ENCODE measurements at regions not wholly inside any gene's neighbourhood (a gene's known extent, or its start where the extent isn't known, plus 50 kb on each side); places are given as distances from the start of the nearest gene placed in this dataset.
"Not testable (repeated sequence)": the region's sequence is repeated elsewhere in the genome, so short reads cannot be mapped to it uniquely, and the experiment has no call there.

DNA sequence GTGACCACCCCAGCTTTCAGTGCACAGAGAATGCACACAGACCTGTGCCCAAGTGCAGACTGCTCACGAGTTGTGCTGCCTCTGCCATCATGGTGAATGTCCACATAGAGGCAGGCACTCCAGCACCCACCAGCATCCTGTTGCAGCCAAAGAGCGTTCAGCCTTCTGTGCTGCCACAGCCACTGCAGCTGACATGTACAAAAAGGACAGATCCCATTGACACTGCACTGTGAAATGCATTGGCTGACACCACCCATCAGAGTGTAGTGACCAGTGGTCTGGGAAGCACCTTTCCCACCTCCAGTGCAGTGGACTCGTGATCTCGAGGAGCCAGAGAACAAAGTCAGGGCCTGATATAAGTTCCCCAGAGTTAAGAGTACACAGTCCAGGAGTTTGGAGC lies 260.3 kb downstream of the RAP2B start (continued):
- TF ChIP-seq, protein P1, sequence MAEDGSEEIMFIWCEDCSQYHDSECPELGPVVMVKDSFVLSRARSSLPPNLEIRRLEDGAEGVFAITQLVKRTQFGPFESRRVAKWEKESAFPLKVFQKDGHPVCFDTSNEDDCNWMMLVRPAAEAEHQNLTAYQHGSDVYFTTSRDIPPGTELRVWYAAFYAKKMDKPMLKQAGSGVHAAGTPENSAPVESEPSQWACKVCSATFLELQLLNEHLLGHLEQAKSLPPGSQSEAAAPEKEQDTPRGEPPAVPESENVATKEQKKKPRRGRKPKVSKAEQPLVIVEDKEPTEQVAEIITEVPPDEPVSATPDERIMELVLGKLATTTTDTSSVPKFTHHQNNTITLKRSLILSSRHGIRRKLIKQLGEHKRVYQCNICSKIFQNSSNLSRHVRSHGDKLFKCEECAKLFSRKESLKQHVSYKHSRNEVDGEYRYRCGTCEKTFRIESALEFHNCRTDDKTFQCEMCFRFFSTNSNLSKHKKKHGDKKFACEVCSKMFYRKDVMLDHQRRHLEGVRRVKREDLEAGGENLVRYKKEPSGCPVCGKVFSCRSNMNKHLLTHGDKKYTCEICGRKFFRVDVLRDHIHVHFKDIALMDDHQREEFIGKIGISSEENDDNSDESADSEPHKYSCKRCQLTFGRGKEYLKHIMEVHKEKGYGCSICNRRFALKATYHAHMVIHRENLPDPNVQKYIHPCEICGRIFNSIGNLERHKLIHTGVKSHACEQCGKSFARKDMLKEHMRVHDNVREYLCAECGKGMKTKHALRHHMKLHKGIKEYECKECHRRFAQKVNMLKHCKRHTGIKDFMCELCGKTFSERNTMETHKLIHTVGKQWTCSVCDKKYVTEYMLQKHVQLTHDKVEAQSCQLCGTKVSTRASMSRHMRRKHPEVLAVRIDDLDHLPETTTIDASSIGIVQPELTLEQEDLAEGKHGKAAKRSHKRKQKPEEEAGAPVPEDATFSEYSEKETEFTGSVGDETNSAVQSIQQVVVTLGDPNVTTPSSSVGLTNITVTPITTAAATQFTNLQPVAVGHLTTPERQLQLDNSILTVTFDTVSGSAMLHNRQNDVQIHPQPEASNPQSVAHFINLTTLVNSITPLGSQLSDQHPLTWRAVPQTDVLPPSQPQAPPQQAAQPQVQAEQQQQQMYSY (CRISPR knock-in tag; IDR thresholded peaks at IDR 0.05) = no peak

DNA sequence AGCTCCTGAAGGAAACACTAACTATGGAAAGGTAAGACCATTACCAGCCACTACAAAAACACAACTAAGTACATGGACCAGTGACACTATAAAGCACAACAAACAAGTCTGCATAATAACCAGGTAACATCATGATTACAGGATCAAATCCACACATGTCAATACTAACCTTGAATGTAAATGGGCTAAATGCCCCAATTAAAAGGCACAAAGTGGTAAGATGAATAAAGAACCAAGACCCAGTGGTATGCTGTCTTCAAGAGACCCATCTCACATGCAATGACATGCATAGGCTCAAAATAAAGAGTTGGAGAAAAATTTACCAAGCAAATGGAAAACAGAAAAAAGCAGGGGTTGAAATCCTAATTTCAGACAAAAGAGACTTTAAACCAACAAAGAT lies 261.8 kb downstream of the RAP2B start:
- H3K27me3 ChIP-seq (replicated peaks in 1 of 2; ENCODE audit: control insufficient read depth in 2 of 2, insufficient read depth in 2 of 2, low read length in 1 of 2); FAIRE-seq: not testable (repeated sequence)

DNA sequence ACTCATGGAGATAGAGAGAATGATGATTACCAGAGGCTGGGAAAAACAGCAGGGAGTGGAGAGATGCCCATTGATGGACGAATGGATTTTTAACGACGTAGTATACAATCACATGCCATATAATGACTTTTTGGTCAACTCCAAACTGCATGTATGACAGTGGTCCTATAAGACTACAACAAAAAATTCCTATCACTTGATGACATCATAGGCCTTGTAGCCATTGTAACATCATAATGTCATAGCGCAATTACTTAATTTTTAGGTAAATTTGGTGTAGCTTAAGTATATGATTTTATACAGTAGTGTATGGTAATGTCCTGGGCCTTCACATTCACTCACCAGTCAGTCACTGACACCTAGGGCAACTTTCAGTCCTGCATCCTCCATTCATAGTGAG lies 264.3 kb downstream of the RAP2B start:
- no peaks in the 10 kb centered on the region for H3K79me2 ChIP-seq (ENCODE audit: control insufficient read depth, insufficient read depth, low read length)
- DNase-seq (ENCODE audit: low read depth, low spot score) = no peak
- H3K4me3 ChIP-seq = no peak overlapping the region
- FAIRE-seq = peak; percentile 7
- H3K4me2 ChIP-seq (ENCODE audit: control insufficient read depth, insufficient read depth) = no peak overlapping the region
- no peaks in the 10 kb centered on the region for H3K36me3 ChIP-seq (ENCODE audit: control insufficient read depth in 2 of 2, insufficient read depth in 2 of 2, low read length in 1 of 2)
- intact Hi-C loops (cut with micrococcal nuclease; ENCODE audit: unreplicated experiment) = no loop called here
- CTCF ChIA-PET = no interaction called here
- in situ Hi-C loops (cut with MboI) = no loop called here
- no peak overlapping the region for H3K27ac ChIP-seq (ENCODE audit: control insufficient read depth, insufficient read depth)
- POLR2A ChIA-PET = no interaction called here
- no peaks in the 10 kb centered on the region for H3K4me1 ChIP-seq (ENCODE audit: control insufficient read depth, insufficient read depth, low read length)
- no peak overlapping the region for H2AFZ ChIP-seq (ENCODE audit: control insufficient read depth, low read depth, low read length)
- WGBS (ENCODE audit: insufficient coverage, insufficient replicate concordance, low lambda C conversion rate, missing lambda C conversion rate) = 60% methylated on average over 4 of the region's 4 CpGs
- no peak for ATAC-seq
- peaks cover 1% of the 10 kb centered on the region; the same call in 1 of the 3 replicates for H3K9me3 ChIP-seq (replicated peaks; ENCODE audit: control insufficient read depth, insufficient read depth, low read length)
- H3K27me3 ChIP-seq (replicated peaks in 1 of 2; ENCODE audit: control insufficient read depth in 2 of 2, insufficient read depth in 2 of 2, low read length in 1 of 2) = no peaks in the 10 kb centered on the region
- no peak overlapping the region for H3K9ac ChIP-seq (ENCODE audit: control insufficient read depth, insufficient read depth, low read length)
- no TSS peak for BruUV-seq (replicated peaks)
- no peaks in the 10 kb centered on the region for H4K20me1 ChIP-seq (ENCODE audit: control insufficient read depth, insufficient read depth)
- RAD21 ChIA-PET (ENCODE audit: unreplicated experiment) = no interaction called here
- SMC1A ChIA-PET (ENCODE audit: uncharacterized antibody, unreplicated experiment) = interaction anchor here (1.2 kb wide), 1 partner anchor 22 kb away, joined by 3 read pairs; no protein-coding TSS in a partner anchor
- TF ChIP-seq, protein P2, sequence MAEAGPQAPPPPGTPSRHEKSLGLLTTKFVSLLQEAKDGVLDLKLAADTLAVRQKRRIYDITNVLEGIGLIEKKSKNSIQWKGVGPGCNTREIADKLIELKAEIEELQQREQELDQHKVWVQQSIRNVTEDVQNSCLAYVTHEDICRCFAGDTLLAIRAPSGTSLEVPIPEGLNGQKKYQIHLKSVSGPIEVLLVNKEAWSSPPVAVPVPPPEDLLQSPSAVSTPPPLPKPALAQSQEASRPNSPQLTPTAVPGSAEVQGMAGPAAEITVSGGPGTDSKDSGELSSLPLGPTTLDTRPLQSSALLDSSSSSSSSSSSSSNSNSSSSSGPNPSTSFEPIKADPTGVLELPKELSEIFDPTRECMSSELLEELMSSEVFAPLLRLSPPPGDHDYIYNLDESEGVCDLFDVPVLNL (IDR thresholded peaks at IDR 0.05; ENCODE audit: low read depth, low read length) = no peak
- TF ChIP-seq, protein P3, sequence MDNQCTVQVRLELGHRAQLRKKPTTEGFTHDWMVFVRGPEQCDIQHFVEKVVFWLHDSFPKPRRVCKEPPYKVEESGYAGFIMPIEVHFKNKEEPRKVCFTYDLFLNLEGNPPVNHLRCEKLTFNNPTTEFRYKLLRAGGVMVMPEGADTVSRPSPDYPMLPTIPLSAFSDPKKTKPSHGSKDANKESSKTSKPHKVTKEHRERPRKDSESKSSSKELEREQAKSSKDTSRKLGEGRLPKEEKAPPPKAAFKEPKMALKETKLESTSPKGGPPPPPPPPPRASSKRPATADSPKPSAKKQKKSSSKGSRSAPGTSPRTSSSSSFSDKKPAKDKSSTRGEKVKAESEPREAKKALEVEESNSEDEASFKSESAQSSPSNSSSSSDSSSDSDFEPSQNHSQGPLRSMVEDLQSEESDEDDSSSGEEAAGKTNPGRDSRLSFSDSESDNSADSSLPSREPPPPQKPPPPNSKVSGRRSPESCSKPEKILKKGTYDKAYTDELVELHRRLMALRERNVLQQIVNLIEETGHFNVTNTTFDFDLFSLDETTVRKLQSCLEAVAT (IDR thresholded peaks at IDR 0.05) = no peak
- TF ChIP-seq RB1 (IDR thresholded peaks at IDR 0.05; ENCODE audit: borderline replicate concordance) (no peak), EP300 (IDR thresholded peaks at IDR 0.05; ENCODE audit: borderline replicate concordance in 1 of 2, control insufficient read depth in 1 of 2, low read depth in 2 of 2, low read length in 2 of 2) (no peak), SIN3A (IDR thresholded peaks at IDR 0.05; ENCODE audit: low read depth, low read length) (no peak)
- TF ChIP-seq, protein P4, sequence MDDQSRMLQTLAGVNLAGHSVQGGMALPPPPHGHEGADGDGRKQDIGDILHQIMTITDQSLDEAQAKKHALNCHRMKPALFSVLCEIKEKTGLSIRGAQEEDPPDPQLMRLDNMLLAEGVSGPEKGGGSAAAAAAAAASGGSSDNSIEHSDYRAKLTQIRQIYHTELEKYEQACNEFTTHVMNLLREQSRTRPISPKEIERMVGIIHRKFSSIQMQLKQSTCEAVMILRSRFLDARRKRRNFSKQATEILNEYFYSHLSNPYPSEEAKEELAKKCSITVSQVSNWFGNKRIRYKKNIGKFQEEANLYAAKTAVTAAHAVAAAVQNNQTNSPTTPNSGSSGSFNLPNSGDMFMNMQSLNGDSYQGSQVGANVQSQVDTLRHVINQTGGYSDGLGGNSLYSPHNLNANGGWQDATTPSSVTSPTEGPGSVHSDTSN (IDR thresholded peaks at IDR 0.05; ENCODE audit: insufficient replicate concordance, low read depth, low read length) = no peak

More for the DNA sequence above, 261.8 kb downstream of the RAP2B start:
- in situ Hi-C loops (cut with MboI); H3K4me2 ChIP-seq (ENCODE audit: control insufficient read depth, insufficient read depth); H3K4me1 ChIP-seq (ENCODE audit: control insufficient read depth, insufficient read depth, low read length); POLR2A ChIA-PET; H2AFZ ChIP-seq (ENCODE audit: control insufficient read depth, low read depth, low read length); RAD21 ChIA-PET (ENCODE audit: unreplicated experiment); intact Hi-C loops (cut with micrococcal nuclease; ENCODE audit: unreplicated experiment); H3K4me3 ChIP-seq; H3K36me3 ChIP-seq (ENCODE audit: control insufficient read depth in 2 of 2, insufficient read depth in 2 of 2, low read length in 1 of 2); H3K27ac ChIP-seq (ENCODE audit: control insufficient read depth, insufficient read depth); H3K9me3 ChIP-seq (replicated peaks; ENCODE audit: control insufficient read depth, insufficient read depth, low read length); BruUV-seq (replicated peaks); H3K9ac ChIP-seq (ENCODE audit: control insufficient read depth, insufficient read depth, low read length); DNase-seq (ENCODE audit: low read depth, low spot score); H3K79me2 ChIP-seq (ENCODE audit: control insufficient read depth, insufficient read depth, low read length); ATAC-seq; CTCF ChIA-PET; H4K20me1 ChIP-seq (ENCODE audit: control insufficient read depth, insufficient read depth): not testable (repeated sequence)
- SMC1A ChIA-PET (ENCODE audit: uncharacterized antibody, unreplicated experiment) = interaction anchor here (0.9 to 1.1 kb wide), 2 partner anchors 11 to 13 kb away, joined by 3 read pairs; no protein-coding TSS in a partner anchor

All from GM12878 (cell line).